NCI-H1092 treated with DMSO at 0.1 percent for 48 hours (cell line): ENCODE measurements at regions not wholly inside any gene's neighbourhood (a gene's known extent, or its start where the extent isn't known, plus 50 kb on each side); places are given as distances from the start of the nearest gene placed in this dataset.

Experiments used
- DNase-seq: peaks from one replicate; lab custom pipeline; 2025; lab: John Stamatoyannopoulos, UW

DNA sequence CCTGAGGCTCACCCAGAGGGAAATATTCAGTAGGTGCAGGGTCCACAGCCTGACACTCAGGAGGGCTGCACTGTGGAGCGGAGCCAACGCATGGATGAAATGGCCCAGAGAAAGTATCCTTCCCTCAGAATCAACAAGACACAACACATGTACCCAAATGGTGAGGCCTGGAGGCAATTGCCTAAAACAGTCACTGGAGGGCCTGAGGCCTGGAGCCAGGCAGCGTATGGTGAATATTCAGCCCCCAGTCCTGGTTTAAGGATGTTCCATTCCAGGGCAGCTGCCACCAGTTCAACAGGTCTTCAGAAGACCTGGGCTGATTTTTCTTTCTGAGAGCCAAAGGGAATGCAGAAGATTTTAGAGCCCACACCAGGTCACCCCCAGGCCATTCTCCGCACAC is 264.8 kb downstream of the INSC start:
- DNase-seq = no peak

DNA sequence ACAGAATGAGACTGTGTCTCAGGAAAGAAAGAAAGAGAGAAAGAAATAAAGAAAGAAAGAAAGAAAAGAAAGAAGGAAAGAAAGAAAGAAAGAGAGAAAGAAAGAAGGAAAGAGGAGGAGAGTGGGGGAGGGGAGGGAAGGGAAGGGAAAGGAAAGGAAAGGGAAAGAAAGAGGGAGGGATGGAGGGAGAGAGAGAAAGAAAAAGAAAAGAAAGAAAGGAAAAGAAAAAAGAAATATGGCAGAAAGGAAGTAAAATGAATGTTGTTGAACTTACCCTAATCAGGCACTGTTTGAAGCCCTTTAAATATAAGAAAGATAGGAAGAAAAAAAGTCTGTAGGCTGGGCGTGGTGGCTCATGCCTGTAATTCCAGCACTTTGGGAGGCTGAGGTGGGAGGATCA is 276.1 kb downstream of the INSC start:
- no peak for DNase-seq

DNA sequence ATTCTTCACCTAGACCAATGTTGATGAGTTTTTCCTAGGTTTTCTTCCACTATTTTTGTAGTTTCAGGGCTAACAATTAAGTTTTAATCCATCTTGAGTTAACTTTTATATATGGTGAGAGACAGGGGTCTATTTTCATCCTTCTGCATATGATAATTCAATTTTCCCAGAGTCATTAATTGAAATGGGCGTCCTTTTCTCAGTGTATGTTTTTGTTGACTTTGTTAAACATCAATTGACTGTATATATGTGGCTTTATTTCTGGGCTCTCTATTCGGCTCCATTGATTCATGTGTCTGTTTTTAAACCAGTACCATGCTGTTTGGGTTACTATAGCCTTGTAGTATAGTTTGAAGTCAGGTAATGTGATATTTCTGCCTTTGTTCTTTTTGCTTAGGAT is 282.1 kb downstream of the INSC start:
- DNase-seq = no peak

DNA sequence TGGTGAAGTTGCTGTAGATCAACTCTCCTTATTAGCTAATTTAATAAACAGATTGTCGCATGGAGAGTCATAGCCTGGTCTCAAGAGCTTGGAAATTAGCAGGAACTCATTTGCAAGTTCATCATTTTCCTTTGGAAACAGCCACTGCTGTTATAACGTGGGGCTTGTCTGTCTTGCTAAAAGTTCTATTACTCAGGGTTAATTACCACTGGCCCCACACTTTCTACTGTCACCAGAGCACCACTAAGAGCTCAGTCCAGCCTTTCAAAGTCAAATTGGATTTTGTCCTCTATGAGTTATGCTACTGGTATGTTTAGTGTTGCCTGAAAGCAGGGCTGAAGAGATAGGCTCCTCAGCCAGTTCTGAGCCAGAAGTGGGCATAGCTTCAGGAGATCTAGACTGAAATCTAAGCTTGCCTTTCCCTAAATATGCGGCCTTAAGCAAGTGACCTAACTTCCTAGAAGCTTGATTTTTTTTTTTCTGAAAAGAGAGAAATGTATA is 292.2 kb downstream of the INSC start:
- no peak for DNase-seq

DNA sequence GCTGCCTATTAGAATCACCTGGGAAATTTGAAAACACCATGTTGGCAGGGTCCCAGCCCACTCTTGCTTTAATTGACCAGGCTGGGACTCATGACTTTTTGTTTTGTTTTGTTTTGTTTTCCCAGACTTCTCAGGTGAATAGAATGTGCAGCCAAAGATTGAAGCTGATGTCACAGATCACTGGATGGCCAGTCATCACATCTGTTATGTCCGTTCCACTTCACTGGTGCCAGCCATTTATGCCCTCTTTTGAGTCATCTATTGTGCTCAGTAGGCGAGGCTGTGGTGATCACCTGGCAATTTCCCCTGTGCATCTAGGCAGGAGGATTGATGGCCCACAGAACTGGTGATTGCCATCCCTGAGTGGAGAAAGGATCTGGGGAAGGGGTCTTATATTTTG is 297.3 kb downstream of the INSC start:
- peak; percentile 85 for DNase-seq

DNA sequence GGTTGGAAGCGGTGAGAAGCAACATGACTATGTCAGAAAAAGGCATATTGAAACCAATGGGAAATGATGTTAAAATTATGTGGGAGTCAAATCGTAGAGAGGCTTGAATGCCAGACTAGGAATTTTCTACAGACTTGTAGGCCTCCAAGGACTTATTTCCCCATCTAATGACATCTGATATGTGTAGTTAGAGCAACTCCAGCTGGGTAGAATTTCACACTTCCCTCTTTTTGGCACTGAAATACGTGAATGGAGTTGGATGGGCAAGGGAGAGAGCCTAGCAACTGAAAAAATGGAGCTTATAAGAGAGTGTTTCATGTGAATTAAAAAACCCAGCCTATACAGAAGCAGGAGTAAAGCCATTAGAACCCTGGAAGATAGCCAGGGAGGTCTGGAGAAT is 304.2 kb downstream of the INSC start:
- DNase-seq = peak; percentile 81

DNA sequence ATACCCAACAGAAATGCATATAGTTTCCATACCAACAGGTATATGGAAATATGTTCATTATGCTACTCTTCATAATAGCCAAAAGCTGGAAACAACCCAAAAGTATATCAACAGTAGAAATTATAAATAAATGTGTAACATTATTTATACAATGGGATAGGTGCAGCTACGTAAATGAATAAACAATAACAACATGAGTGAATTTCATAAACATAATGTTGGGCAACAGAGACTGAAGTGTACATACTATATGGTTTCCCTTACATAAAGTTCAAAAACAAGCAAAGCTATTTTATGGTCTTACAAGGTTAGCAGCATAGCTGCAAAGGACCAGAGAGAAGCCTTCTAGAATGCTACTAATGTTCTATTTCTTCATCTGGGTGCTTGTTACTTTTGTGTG is 305.0 kb downstream of the INSC start:
- no peak for DNase-seq

DNA sequence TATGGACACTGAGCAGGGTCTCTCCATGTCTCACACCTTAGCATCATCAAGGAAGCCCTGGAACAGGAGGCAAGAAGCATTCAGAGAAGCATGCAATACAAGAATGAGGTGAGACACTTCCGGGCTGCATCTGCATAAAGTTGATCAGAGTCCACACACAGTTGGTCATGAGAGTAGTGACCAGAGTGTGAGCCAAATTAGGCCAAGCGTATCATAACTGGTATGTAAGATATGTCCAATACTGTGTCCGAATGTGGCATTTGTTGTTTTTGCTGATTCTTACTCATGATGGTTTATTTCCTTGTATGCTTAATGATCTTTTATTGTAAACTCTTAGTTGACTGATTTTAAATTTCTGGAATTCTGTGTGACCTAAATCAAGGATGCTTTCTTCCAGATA is 315.7 kb downstream of the INSC start:
- DNase-seq = no peak

DNA sequence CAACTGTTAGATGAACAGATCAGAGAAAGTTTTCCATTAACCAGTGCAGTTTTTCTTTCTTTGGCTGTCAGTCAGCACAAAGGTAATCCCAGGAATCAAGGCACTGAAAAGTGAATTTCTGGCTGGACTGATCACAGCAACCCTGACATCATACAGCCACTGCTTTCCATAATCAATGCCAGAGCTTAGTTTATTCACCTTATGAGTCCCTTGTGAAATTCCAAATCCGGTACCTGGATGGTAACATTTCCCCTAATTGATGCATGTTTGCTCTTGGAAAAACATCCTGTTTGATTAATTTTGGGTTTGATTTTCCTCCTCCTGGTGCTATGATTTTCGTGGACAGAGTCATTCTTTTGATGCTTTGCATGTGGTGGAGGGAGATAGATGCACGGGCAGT is 319.8 kb downstream of the INSC start:
- no peak for DNase-seq

DNA sequence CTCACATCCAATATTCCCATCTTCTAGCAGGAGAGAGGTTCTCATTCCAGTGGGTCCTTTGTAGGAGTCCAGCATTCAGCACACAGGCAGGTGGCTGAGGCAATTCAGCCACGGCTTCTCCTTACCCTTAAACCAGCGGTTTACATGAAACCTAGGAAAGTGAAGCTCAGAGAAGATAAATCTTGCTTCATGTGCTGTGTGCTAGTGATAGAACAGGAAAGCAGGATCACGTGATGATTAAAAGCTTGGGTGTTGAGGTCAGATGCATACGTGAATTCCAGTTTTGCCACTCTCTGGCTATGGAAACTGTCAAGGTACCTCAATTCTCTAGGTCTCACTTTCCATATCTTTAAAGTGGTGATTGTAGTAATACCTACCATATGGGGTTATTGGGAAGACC is 331.6 kb downstream of the INSC start:
- no peak for DNase-seq

DNA sequence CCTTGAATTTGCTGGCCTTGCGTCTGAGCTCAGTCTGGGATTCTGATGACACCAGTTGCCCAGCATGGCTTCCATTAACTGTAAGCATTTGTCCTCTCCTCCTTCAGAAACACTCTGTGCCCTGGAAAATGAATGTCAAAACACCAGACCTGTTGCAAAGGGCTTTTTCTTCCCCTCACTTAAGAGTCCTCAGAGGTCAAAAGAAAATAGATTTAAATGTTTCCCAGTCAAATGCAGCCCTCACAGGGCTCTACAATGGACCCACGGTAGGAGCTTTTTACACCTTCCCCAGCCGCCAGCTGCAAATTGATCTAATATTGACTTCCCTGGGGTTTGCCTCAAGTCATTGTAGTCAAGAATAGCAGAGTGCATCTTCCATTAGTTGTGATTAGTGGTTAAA is 332.2 kb downstream of the INSC start:
- DNase-seq = no peak

DNA sequence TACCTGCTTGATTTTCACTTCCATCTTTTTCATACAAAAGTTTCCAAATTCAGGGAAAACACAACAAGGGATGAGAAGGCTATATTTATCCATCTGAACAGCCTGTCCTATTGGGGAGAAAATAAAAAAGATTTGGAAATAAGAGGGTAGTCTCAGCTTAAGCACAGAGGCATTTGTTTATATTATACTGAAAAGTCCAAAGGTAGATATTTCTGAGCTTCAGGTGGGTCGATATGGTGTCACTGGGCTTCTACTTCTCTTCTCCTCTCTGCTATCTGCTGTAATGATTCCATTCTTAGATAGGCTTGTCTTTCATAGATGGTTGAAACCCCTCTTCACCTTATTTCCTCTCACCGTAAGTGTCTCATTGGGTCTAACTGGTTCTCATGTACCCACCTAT is 337.0 kb downstream of the INSC start:
- DNase-seq = no peak

DNA sequence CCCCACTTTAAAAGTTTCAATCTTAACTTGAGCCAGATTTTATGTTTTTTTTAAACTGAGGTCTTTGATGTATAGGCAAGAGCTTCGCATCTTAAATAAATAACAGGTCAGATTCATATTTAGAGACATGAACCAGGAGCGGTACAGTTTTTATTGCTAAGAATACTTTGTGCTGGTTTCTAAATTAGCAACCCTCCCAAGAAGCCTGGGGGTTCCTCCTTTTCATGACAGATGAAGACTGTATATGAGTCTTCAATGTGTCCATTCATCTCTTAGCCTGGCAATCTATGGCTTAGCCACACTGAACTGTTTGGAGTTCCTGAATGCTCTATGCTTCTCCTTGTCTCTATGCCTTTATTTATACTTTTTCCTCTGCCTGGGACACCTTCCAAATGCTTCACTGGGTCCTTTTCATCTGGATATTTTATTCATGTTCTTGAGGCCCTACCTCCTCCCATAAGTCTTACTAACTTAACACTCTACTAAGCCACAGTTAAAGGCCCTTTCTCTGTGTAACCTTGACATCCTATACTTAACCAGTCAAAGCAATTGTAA is 338.6 kb downstream of the INSC start:
- no peak for DNase-seq

DNA sequence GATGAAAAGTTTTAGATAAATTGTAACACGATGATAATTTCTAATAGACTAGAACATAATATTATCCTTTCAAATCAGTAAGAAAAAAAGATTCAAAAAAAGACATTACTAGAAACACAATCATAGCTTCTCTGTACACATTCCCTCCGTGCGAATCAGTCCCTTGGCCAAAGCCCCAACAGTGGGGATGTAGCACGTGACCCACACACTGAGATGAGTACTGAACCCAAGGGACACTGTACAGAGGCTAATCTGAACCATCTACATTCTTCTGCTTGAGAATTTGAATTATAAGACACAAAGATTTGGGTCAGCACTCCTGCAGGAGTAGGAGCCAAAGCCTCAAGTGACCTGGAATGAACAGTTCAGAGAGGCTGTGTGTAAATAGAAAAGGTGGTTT is 353.7 kb downstream of the INSC start:
- DNase-seq = no peak

DNA sequence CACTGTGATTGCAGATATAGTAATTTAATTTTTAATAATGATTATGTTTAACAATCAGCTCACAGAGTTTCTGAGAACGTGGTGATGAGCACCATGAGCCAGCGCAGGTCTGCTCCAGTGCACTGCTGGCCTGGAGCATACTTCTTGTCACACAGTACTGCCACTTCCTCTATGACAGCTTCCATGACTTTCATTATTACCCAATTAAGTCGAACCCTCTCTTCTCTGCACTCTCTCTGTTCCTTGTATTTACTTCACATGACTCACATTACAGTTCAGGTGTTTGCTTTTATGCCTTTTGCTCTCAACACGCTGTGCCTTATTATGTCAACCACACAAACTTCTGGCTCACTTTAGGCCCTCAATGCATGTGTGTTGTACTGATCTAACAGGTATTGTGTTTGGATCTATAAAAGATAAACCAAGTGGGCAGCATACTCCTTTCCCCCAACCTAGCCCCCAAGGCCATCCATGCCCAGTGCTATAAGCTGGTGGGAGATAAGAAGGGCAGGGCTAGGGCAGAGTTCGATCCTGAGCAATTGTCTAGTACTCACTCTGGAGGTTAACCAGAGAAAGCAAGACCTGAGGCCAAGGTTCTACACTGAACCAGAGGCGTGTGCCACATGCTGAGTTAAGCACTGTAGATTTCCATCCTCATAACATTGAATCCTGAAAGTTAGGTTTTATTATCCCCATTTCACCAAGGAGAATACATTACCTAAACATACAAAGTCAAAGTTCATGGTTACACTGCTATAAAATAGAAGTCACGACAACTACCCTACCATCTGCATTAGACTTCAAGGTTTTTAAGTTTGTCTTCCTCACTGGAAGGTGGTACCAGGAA is 356.5 kb downstream of the INSC start:
- DNase-seq = no peak

DNA sequence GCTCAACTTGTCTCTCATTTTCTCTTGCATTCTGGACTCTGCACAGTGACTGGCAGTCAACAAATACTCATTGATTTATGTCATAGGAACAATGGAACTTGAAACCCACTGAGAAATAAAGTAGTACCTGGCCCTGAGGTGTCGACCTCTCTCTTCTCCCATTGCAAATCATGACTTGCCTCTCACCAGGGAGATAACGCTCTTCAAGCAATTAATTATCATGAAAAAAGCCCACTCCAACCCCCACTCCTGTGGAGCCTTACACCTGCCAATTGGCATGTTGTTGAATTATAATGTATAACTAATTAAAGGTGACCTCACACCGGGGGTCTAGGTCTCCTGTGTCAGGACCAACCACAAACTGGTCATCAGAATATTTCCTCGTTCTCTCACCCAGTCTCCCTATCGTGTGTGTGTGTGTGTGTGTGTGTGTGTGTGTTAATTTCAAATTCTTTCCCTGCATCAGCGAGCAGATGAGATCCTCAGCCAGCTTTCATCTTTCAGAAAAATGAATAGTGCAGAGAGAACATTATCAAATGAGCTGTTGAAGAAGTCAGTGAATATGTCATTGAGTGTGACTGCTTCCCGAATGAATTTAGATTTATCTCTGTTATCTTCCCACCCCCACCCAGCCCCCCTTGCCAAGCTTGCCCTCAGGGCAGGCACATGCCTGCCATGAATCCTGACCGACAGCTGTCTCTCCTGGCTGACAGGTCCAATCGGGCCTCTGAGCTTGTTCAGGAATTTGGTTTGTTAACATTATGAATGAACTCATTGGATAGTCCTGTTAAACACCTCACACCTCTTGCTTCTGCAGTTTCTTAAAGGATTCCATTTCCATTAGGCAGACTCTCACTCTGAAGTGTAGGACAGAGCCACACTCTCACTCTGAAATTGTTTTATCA is 357.4 kb downstream of the INSC start:
- no peak for DNase-seq

DNA sequence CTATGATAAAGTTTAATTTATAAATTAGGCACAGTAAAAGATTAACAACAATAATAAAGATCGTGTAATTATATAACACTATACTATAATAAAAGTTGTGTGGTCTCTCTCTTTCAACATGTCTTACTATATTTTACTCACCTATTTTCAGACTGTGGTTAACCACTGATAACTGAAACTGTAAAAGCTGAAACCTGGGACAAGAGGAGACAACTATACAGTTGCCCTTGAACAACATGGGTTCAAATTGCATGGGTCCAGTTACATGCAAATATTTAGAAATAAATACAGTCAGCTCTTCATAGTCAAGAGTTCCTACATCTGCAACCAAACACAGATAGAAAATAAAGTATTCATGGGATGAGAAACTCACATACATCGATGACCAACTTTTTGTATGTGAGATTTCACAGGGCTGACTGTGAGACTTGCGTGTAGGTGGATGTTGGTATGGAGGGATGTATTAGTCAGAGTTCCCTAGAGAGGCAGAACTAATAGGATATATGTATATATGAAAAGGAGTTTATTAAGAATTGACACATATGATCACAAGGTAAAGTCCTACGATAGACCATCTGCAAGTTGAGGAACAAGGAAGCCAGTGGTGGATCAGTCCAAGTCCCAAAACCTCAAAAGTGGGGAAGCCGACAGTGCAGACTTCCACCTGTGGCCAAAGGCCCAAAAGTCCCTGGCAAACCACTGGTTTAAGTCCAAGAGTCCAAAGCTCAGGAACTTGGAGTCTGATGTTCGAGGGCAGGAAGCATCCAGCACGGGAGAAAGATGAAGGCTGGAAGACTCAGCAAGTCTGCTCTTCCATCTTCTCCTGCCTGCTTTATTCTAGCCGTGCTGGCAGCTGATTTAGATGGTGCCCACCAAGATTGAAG is 359.5 kb downstream of the INSC start:
- DNase-seq = no peak

DNA sequence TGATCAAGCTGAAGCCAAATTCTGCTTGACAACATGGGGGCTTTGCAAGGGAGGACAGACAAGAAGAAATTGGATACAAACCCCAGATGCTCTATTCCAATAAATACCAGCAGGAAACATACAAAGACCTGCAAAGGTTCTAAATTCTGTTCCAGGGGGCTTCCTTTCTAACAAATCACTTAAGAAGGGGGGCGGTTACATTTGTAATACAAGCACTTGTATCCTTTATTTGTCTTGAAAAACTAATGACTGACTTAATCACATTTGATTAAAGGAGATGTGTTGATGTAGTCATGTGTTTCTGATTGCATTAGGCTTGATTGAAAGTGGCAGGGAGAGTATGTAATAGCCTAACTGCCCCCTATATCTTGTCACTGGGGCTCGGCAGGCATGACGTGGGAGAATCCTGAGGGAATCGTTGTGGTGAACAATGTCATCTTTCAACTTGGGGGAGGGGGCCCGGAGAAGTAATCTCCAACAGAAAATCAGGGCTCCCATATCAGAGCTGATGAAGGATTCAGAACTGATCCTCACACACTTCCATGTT is 361.7 kb downstream of the INSC start:
- DNase-seq = no peak

DNA sequence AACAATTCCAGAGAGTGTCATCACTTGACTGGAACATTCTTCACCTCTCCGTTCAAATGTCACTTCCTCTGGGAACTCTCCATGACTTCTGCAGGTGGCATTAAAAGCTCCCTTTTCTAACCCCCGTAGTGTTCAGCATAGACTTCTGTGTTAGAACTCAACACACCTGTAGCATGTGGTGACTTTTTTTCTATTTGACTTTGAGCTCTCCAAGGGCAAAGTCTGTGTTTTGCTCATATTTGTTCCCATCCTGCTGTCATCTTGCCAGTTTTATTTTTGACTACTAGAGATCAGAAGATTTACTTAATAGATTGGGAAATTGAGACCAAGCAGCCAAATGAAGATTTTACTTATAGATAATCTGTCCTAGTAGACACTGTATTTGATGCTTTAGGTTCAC is 367.1 kb downstream of the INSC start:
- no peak for DNase-seq

DNA sequence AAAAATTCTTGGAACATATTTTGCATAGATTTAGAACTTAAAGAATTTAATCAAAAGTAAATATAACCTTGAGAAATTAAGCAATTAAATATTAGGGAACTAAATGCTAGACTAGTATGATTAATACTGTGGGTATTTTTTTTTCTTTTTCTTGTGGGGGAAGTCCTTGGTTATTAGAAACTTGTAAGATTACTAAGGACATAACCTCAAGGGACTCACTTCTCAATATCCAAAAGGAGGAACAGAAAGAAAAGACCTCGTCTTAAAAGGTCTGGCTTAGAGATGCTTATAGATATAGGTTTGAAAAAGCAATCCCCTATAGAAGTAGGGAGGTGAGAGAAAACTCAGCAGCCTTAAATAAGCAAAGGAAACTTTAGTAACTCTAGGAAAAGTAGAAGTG is 368.5 kb downstream of the INSC start:
- DNase-seq = no peak

DNA sequence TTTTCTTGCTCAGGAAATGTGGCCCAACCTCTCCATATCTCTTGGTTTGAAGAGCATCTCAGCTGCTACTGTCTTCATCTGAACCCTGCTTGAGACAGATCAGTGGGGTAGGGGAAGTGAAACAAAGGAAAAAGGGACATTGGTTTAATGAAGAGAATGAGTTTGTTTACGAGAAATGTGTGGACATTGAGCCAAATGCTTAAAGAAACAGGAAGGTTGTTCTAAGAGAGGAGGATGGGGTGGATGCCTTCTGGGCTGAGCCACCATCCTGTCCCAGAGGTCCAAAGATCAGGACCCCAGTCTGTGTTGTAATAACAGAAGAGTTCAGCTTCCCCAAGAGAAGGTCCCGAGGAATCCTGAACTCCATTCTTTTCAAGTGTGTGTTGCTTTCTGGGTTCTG is 369.7 kb downstream of the INSC start:
- no peak for DNase-seq

DNA sequence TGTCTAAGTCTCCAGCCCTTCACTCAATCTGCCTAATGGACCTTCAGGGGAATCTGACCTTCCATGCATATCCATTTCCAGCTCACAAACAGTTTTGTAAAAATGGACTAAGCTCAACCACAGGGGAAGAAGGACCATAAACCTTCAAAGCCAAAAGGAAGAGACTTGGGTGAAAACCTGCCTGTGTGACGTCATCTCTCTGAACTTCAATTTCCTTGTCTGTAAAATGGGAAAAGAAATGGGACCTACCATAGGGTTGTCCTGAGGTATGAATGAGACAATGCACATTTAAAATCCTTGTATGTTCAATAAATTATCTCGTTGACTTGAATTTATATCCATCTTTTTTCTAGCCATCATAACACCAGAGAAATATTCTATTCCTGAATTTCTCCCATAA is 370.7 kb downstream of the INSC start:
- DNase-seq = no peak
